HG03135 (cell line): ENCODE measurements at regions not wholly inside any gene's neighbourhood (a gene's known extent, or its start where the extent isn't known, plus 50 kb on each side); places are given as distances from the start of the nearest gene placed in this dataset.
"Not testable (repeated sequence)": the region's sequence is repeated elsewhere in the genome, so short reads cannot be mapped to it uniquely, and the experiment has no call there.

Source experiments
- ATAC-seq: cut with Tn5 transposase; IDR thresholded peaks from one replicate; pipeline ENCODE4 v1.9.1; 2021; ENCODE audit warnings: mild to moderate bottlenecking, moderate library complexity; ENCODE audit not compliant: unreplicated experiment

DNA sequence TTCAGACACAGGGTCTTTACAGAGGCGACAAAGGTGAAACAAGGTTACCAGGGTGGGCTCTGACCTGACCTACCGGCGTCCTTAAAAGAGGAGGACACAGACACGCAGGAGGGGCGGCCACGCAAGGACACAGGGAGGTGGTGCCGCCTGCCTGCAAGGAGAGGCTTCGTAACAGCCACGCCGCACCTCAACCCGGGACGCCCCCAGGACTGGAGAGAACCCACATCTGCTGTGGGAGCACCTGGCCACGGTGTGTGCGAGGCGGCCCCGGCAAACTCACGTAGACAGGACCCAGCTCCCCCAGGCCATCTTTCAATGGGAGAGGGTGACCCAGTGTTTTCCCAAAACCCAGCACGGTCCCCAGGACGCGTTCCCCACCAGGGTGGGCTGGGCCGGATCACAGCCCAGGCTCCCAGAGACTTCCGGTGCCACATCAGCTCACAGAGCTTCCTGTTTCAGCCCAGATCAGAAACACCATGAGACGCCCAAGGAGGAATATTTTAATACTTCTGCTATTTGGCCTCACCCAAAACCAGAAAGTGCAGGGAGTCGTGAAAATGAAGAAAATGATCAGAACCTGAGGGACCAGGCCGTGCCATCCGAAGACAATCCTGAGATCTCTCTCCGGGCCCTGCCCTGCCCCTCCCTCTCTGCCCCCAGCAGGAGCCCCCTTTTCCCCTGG is 5417.4 kb upstream of the TPTE start:
- ATAC-seq: not testable (repeated sequence)

DNA sequence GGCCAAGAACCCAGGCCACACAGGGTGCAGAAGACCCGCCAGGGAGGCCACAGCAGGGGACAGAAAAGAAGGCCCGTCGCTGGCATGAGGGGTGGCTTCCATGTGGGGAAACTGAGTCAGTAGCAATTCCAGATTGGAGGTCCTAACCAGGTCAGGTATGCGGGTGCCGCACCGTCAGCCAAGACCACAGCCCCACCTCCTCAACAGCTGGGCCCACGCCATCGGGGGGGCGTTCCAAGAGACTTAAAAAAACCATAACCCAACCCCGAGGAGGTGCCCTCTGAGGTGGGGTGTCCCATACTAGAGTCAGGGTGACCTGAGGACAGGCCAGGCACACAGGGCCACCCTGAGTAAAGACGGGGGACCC is 5416.8 kb upstream of the TPTE start:
- not testable (repeated sequence) for ATAC-seq

- ATAC-seq: peak; percentile 32
Observed at GRCh38 chr21:5105939-5106708, 5415.3 kb upstream of the TPTE start.

DNA sequence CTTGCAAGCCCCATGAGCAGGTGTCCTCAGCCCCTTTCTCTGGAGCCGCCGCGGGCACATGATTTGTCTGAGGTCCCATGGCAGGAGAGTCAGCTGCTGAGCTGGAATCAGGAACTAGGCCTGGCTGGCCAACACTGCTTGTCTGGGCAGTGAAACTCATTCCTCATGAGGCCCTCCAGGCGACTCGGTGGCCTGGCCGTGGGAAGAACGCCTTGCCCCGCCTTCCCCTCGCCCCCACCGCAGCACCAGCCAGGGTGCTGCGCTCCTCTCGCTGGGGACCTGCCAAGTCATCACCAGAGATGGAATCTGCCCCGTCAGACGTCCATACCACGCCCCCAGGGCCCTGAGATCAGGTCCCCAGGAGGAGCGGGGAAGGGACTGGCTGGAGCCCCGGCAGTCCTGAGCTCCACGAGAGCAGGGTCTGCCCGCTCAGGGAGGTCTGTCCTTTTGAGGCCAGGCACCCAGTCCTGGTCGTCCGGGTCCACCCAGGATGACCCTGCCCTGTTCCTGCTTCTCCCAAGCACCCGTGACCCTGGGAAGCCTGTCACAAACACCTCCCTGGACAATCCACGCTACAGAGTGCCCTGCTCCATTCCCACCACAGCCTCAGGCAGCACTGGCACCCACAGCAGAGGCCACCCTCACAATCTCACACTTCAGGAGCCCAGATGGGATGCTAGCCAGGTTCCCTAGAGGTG is 5414.5 kb upstream of the TPTE start:
- peak; percentile 29 for ATAC-seq

DNA sequence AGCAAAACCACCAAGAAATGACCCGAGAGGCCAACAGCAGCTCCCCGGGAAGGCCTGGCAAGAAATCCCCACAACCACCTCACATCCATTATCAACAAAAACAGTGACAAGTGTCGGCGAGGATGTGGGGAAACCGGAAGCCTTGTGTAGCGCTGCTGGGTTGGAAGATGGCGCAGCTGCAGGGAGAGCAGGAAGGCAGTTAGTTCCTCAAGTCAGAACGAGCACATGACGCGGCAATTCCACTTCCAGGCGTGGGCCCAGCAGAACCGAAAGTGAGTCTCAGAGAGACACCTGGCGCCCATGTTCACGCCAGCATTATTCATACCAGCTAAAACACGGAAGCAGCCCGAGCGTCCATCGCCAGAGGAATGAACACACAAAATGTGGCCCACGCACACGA is 5413.7 kb upstream of the TPTE start:
- ATAC-seq: not testable (repeated sequence)

- not testable (repeated sequence) for ATAC-seq
Observed at GRCh38 chr21:5108048-5108775, 5413.2 kb upstream of the TPTE start.

GRCh38 chr21:5111197-5111596 is 5410.2 kb upstream of the TPTE start:
- ATAC-seq: not testable (repeated sequence)

DNA sequence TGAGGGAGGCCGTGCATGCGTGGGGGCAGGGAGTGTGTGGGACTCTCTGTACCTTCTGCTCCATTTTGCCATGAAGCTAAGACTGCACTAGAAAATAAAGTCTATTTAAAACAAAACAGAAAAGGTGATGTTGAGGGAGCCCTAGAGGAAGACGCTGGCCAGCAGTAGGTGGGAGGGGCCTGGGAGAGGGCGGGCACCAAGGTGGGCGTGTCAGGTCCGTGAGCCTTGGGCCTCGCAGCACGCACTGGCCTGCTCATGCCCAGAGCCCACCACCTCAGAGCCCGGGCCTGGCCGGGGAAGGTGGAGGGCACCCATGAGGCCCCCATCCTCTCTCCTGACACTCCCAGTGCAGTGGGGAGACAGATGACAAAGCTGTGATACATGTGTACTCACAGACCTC is 5408.3 kb upstream of the TPTE start:
- ATAC-seq: not testable (repeated sequence)

- not testable (repeated sequence) for ATAC-seq
Observed at GRCh38 chr21:5114468-5114867, 5406.9 kb upstream of the TPTE start.

DNA sequence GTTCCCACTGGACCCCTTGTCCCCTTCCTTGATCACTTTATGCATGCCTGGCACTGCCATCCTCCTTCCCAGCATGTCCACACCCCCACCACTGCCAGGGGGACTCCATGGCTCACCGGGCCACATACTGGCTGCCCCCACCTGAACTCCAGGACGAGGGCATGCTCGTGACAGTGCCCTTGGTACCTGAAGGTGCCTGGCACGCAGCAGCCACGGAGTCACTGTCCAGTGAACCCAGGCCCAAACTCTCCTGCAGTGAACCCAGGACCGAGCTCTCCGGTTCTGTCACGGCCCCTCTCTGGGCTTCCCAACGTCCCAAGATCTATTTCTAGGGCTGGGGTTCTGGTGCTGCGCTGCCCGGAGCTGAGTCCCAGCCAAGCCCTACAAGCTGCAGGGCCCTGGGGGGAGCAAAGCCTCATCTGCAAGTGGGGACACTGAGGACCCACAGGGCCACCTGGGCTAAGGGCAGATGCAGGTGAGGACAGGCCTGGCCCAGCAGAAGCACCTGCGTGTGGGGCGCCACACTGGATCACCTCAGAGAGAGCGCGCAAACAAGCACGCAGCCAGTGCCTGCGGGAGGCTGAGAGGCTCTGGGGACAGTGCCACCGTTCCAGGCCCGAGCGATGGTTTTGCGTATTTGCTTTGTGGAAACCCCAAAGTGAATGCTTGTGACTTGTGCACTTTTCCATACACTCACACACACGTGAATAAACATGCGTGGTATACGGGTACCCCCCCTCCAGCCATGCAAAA is 5406.3 kb upstream of the TPTE start:
- not testable (repeated sequence) for ATAC-seq

DNA sequence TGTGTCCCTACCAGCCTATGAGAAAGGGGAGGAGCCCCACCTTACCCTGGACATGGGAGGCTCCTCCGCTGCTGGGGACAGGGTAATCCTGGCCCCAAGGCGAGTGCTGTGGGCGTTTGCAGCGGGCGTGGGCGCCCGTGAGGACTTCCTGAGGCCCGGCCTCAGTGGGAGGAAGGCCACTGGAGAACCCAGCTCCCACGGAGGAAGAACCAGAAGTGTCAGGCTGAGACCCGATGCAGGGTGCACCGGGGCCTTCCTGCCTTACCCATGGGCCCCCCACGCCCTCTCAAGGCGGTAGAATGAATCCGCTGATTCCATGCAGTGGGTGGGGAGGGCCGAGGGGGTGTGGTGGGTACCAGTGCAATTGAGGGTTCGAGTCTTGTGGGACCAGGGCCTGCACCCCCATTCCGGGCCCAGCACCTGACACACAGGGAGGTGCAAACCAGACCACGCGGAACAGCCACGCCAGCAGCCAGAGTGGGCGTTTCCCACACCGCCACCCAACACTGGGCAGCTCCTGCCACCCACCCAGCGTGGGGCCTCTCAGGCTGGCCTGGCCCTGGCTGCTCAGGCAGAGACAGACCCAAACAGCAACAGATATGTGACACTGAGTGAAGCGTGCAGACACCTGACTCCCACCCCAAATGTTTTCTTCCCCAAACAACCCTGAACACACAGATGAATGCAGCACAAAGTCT is 5405.6 kb upstream of the TPTE start:
- not testable (repeated sequence) for ATAC-seq

- ATAC-seq: not testable (repeated sequence)
Observed at GRCh38 chr21:5116344-5117123, 5404.8 kb upstream of the TPTE start.

DNA sequence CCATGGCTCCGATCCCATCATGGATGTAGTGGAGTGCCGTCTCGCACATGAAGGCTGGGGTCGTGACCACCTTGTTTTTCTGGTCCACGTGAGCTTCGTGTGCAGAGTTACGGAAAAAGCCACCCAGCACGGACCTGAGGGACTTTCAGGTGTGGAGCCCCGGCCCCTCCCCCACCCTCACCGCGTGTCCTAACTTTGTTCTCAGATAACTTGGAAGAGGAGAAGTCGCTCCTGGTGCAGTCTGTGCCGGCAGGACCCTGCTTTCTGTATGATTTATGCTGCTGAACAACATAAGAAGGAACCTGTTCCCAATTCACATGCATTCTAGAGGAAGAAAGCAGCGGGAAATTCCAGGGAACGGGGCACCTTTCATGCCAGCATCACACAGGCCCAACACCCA is 5404.2 kb upstream of the TPTE start:
- ATAC-seq: not testable (repeated sequence)

- not testable (repeated sequence) for ATAC-seq
Observed at GRCh38 chr21:5117666-5118295, 5403.6 kb upstream of the TPTE start.

GRCh38 chr21:5118296-5118679 is 5403.1 kb upstream of the TPTE start:
- ATAC-seq: not testable (repeated sequence)

DNA sequence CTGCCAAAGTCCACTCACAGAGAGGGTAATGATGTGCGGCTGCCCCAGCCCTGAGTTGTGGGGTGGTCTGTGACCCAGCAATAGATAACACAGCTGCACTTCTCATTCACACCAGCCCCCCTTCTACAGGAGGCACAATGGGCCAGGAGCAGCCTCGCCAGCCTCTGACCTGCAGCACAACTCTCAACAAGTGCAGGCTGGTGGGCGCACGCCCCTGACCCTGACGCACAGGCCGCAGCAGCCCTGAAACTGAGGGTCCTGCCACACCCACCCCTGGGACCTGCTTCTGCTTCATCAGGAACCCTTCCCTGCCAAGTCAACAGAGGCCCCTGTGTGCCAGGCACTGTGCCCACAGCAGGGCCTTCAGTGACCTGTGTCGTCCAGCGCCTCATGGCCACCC is 5402.2 kb upstream of the TPTE start:
- ATAC-seq: not testable (repeated sequence)

GRCh38 chr21:5121399-5121798 is 5400.0 kb upstream of the TPTE start:
- ATAC-seq: not testable (repeated sequence)

DNA sequence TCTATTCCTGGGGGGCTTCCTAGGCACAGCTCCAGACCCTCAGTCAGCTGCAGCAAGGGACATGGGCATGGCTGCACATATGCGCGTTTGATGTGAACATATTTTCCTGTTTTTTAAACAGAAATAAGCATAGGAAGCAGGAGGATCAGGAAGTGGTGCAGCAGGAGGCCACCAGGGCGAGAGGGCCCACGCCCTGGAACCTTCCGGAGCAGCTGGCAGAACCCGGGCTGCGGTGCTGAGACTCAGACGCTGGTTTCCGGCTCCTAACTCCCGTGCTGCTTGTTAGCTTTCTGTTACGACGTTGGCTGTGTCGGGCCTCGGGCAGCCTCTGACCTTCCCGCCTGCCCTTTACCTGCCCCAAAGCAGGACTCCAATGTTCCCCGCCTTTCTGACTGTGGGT is 5399.5 kb upstream of the TPTE start:
- not testable (repeated sequence) for ATAC-seq
